ENCODE measurements at regions not wholly inside any gene's neighbourhood (a gene's known extent, or its start where the extent isn't known, plus 50 kb on each side); places are given as distances from the start of the nearest gene placed in this dataset.

- TF ChIP-seq EZH2 (IDR thresholded peaks at IDR 0.05; ENCODE audit: insufficient read depth, poor library complexity, severe bottlenecking) (no peak), EZH2phosphoT487 (IDR thresholded peaks at IDR 0.05; ENCODE audit: insufficient read depth, low read depth) (no peak)
Measured at GRCh38 chr3:31224936-31225335, 307.8 kb upstream of the STT3B start.

Data from GM23248 (cell line).